CD4-positive, alpha-beta T cell treated with Interleukin-15 for 4 hours (primary cell): ENCODE measurements at regions not wholly inside any gene's neighbourhood (a gene's known extent, or its start where the extent isn't known, plus 50 kb on each side); places are given as distances from the start of the nearest gene placed in this dataset.
A peak's percentile ranks its signal among the peaks of the same experiment; 100 is the strongest.

Experiments
- DNase-seq: peaks from one replicate; pipeline ENCODE4 v3.0.0-alpha.2; 2020; ENCODE audit warnings: low spot score

DNA sequence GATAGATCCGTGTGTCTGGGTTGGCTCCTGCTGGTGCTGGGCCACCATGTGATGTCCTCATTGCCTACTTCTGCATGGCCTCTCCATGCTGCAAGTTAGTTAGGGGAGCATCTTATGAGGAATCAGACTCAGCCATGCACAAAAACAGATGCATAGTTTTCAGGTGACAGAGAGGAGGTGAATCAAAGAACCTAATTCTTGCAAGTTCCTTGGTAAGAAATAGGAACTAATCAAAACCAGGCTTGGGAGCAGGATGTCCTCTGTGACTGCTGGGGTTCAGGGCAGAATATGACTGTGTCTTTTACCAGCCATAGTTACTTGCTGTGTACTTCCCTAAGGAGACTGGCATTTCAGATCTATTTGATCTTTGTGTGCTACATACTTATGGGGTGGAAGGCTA, 61.6 kb downstream of the C9orf152 start:
- no peak for DNase-seq

DNA sequence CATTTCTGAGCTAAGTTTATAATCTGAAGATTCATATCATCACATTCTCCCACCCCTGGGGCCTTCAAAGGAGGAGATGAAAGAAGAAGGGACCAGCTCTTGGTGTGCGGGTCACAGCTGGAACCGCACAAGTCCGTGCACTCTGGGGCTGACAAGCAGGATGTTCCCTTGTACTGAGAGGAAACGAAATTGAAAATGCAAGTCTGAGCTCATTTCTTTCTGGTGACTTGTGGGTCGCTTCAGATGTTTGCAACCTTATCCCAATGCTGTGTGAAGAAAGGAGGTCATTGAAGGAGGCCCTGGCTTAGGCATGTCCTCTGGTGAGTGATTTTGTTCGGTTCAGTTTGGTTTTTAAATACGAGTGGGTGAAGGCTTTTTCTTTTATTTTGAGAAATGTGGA, 59.6 kb downstream of the C9orf152 start:
- DNase-seq: peak; percentile 49

DNA sequence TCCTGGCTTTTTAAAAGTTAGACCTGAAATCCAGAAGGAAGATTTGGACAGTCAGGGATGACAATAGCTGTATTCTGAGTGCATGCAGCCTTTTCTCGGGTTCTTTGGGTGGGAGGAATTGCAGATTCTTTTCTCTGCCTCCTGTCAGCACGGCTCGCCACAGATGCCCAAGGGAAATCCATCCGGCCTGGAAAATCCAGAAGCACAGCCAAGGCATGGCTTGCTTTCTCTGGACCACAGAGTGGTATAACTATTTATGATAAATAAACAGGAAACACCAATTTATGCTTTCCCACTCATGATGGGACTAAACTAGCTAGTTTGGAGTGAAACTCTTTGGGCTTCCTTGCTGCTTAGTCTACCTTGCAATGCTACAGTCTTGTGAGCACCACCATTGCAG, 59.1 kb downstream of the C9orf152 start:
- no peak for DNase-seq
